HepG2 (cell line): ENCODE measurements at regions not wholly inside any gene's neighbourhood (a gene's known extent, or its start where the extent isn't known, plus 50 kb on each side); places are given as distances from the start of the nearest gene placed in this dataset.

Experiments used
- ATAC-seq: fragments of 200-7000 bp; cut with Tn5 transposase; 3 replicates; pipeline ENCODE4 v1.9.1; 2020; ENCODE audit warnings: mild to moderate bottlenecking, moderate library complexity
- BruUV-seq: library from RNA; stranded (reverse); fragments of 400-500 nt; replicated peaks from 2 replicates; lab custom pipeline; 2021; lab: Mats Ljungman, UMichigan
- CTCF ChIA-PET: fragments of 300-600 bp; formaldehyde crosslinking; extraction: SDS; loops from one replicate; lab custom pipeline; 2021; ENCODE audit warnings: low total read pairs, inconsistent platforms, low intra/inter-chr PET ratio; lab: Yijun Ruan, JAX
- POLR2A ChIA-PET: fragments of 350-600 bp; sonication (Branson Sonifier 250); formaldehyde crosslinking; loops from one replicate; lab custom pipeline; 2020; ENCODE audit warnings: antibody characterized with exemption, inconsistent platforms; lab: Yijun Ruan, JAX
- DNase-seq: peaks from one replicate; pipeline ENCODE4 v3.0.0-alpha.2; 2015; ENCODE audit warnings: low spot score
- FAIRE-seq: peaks from 3 replicates; lab custom pipeline; 2011; peaks lifted over from hg19 to GRCh38; lab: Jason Lieb, UNC
- H2AFZ ChIP-seq: one replicate; pipeline ENCODE4 v1.6.1; 2011; ENCODE audit warnings: low read length, inconsistent platforms
- H3K27ac ChIP-seq: fragments of 300-600 bp; 3 replicates; pipeline ENCODE4 v1.8.0; 2011; ENCODE audit warnings: mixed run types, mild to moderate bottlenecking, mixed read lengths, low read length, inconsistent platforms; ENCODE audit not compliant: insufficient read depth; ENCODE audit errors: extremely low read length
- H3K27me3 ChIP-seq, 2 experiments: fragments of 200-600 bp in 1 of 2; 2 replicates in 1 of 2; 3 replicates in 1 of 2; pipeline versions ENCODE4 v1.6.0 to v1.8.0; 2011; ENCODE audit warnings: low read length in 2 of 2, mild to moderate bottlenecking in 2 of 2, moderate library complexity in 2 of 2, inconsistent platforms in 1 of 2; ENCODE audit not compliant: insufficient read depth in 2 of 2, control insufficient read depth in 1 of 2
- H3K36me3 ChIP-seq, 2 experiments: fragments of 200-600 bp in 1 of 2; replicated peaks in 1 of 2; 2 replicates in 1 of 2; 3 replicates in 1 of 2; pipeline versions ENCODE4 v1.5.1 to v1.8.0; 2011; ENCODE audit warnings: low read length in 2 of 2, inconsistent platforms in 1 of 2; ENCODE audit not compliant: insufficient read depth in 2 of 2, control insufficient read depth in 1 of 2
- H3K4me1 ChIP-seq: 2 replicates; pipeline ENCODE4 v1.5.1; 2012; ENCODE audit warnings: low read length, inconsistent platforms; ENCODE audit not compliant: insufficient read depth
- H3K4me2 ChIP-seq: 2 replicates; pipeline ENCODE4 v1.6.0; 2011; ENCODE audit warnings: low read depth, low read length, inconsistent platforms
- H3K4me3 ChIP-seq, 3 experiments: fragments of 200-600 bp in 1 of 3; sonication (generic), shearing (Covaris generic) in 1 of 3; replicated peaks in 1 of 3; 2 replicates each; pipeline ENCODE4 v1.5.1; 2011 to 2016; ENCODE audit warnings: low read length in 3 of 3, inconsistent platforms in 2 of 3, low read depth in 2 of 3, mild to moderate bottlenecking in 2 of 3, control low read depth in 1 of 3, mixed read lengths in 1 of 3; ENCODE audit not compliant: insufficient read depth in 1 of 3
- H3K79me2 ChIP-seq: one replicate; pipeline ENCODE4 v1.6.1; 2011; ENCODE audit warnings: low read length, inconsistent platforms; ENCODE audit not compliant: insufficient read depth
- H3K9ac ChIP-seq: 2 replicates; pipeline ENCODE4 v1.6.0; 2011; ENCODE audit warnings: mild to moderate bottlenecking, low read depth, low read length, inconsistent platforms; ENCODE audit not compliant: insufficient read depth
- H3K9me3 ChIP-seq: 2 replicates; pipeline ENCODE4 v1.5.1; 2012; ENCODE audit warnings: mild to moderate bottlenecking, low read length
- H4K20me1 ChIP-seq: 2 replicates; pipeline ENCODE4 v1.6.0; 2011; ENCODE audit warnings: inconsistent platforms, mild to moderate bottlenecking, low read length, moderate library complexity; ENCODE audit not compliant: insufficient read depth
- CAMTA2 ChIP-seq: sonication (generic); formaldehyde crosslinking; IDR thresholded peaks from 2 replicates; pipeline ENCODE4 v1.4.0; 2020; ENCODE audit warnings: mild to moderate bottlenecking, missing genetic modification reagents, borderline replicate concordance
- GTF3A ChIP-seq: sonication (generic); formaldehyde crosslinking; conservative IDR thresholded peaks from 2 replicates; pipeline ENCODE4 v1.4.0; 2020; ENCODE audit warnings: mild to moderate bottlenecking, missing genetic modification reagents
- KDM5A ChIP-seq: fragments of 200-600 bp; sonication (generic); IDR thresholded peaks from 2 replicates; pipeline ENCODE4 v1.7.0; 2018; ENCODE audit warnings: antibody characterized with exemption, mild to moderate bottlenecking, low read length, borderline replicate concordance
- KLF11 ChIP-seq: IDR thresholded peaks from 2 replicates; pipeline ENCODE4 v1.6.1; 2016; ENCODE audit warnings: missing compliant biosample characterization
- PHF5A ChIP-seq: IDR thresholded peaks from one replicate; pipeline ENCODE4 v1.6.1; 2018; ENCODE audit warnings: low read depth, missing genetic modification reagents; ENCODE audit not compliant: unreplicated experiment
- SALL1 ChIP-seq: sonication (generic); formaldehyde crosslinking; IDR thresholded peaks from 2 replicates; pipeline ENCODE4 v1.8.0; 2022; ENCODE audit warnings: mild to moderate bottlenecking, missing genetic modification reagents
- ZNF329 ChIP-seq: sonication (generic); formaldehyde crosslinking; IDR thresholded peaks from 2 replicates; pipeline ENCODE4 v1.9.0; 2021; ENCODE audit warnings: low read depth, mild to moderate bottlenecking, missing genetic modification reagents
- ZNF335 ChIP-seq: sonication (generic); formaldehyde crosslinking; IDR thresholded peaks from 2 replicates; pipeline ENCODE4 v1.4.0; 2020; ENCODE audit warnings: missing genetic modification reagents
- ZNF737 ChIP-seq: sonication (generic); formaldehyde crosslinking; IDR thresholded peaks from 2 replicates; pipeline ENCODE4 v1.5.0; 2020; ENCODE audit warnings: missing genetic modification reagents, mild to moderate bottlenecking, borderline replicate concordance
- WGBS: methylation state at CpG from one replicate; pipeline ENCODE4 v1.1.6; 2017; ENCODE audit warnings: low lambda C conversion rate; 5-methylcytosine and 5-hydroxymethylcytosine counted together
- in situ Hi-C: cut with HindIII; loops from 2 replicates; pipeline ENCODE4 v1.10.0; 2017; ENCODE audit warnings: low pct_unique_long_range_greater_than_20kb; ENCODE audit not compliant: extremely low pct_ligation_motif_present
- intact Hi-C: fragments of 100-400 bp; cut with micrococcal nuclease; formaldehyde crosslinking; loops from one replicate; pipeline ENCODE4 v1.10.0; 2022; ENCODE audit not compliant: unreplicated experiment
- TF ChIP-seq, protein P1 (sequence below): sonication (generic); formaldehyde crosslinking; conservative IDR thresholded peaks from 2 replicates; pipeline ENCODE4 v1.8.1; 2023; ENCODE audit warnings: missing genetic modification reagents
- TF ChIP-seq, protein P2 (sequence below): IDR thresholded peaks from 2 replicates; pipeline ENCODE4 v1.6.1; 2016; ENCODE audit warnings: control low read depth
- TF ChIP-seq, protein P3 (sequence below): sonication (generic); formaldehyde crosslinking; IDR thresholded peaks from 2 replicates; pipeline ENCODE4 v1.5.1; 2020; ENCODE audit warnings: missing genetic modification reagents, mild to moderate bottlenecking, borderline replicate concordance
- TF ChIP-seq, protein P4 (sequence below): IDR thresholded peaks from 2 replicates; pipeline ENCODE4 v1.6.1; 2018; ENCODE audit warnings: missing genetic modification reagents
- TF ChIP-seq, protein P5 (sequence below), 2 experiments: sonication (generic) in 1 of 2; formaldehyde crosslinking in 1 of 2; IDR thresholded peaks; 2 replicates each; pipeline versions ENCODE4 v1.4.0 to v1.6.1; 2016 to 2020; ENCODE audit warnings: borderline replicate concordance in 1 of 2, low read depth in 1 of 2, mild to moderate bottlenecking in 1 of 2, missing genetic modification reagents in 1 of 2

DNA sequence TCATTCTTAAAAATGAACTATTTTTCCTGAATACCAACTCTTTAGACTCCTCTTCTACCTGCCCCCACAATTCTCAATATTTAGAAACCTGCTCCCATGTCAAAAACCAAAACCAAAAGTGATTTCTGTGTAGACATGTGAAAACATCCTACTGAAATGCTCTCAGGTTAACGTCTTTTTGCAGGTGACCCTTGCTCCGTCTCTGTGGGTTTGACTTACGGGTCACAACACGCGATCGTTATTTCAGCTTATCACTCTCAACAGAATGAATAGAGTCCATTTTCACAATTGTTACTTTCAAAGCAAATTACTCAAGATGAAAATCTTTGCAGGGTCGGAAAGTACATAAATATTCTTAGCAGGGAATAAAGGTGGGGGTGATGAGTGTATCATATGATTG lies 456.3 kb upstream of the SGCD start (continued):
- TF ChIP-seq KDM5A (no peak), ZNF329 (CRISPR knock-in tag) (no peak), CAMTA2 (CRISPR knock-in tag) (no peak), KLF11 (CRISPR knock-in tag) (no peak), ZNF737 (no peak)
- TF ChIP-seq, protein P1, sequence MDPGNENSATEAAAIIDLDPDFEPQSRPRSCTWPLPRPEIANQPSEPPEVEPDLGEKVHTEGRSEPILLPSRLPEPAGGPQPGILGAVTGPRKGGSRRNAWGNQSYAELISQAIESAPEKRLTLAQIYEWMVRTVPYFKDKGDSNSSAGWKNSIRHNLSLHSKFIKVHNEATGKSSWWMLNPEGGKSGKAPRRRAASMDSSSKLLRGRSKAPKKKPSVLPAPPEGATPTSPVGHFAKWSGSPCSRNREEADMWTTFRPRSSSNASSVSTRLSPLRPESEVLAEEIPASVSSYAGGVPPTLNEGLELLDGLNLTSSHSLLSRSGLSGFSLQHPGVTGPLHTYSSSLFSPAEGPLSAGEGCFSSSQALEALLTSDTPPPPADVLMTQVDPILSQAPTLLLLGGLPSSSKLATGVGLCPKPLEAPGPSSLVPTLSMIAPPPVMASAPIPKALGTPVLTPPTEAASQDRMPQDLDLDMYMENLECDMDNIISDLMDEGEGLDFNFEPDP (CRISPR knock-in tag), result no peak
- TF ChIP-seq, protein P2, sequence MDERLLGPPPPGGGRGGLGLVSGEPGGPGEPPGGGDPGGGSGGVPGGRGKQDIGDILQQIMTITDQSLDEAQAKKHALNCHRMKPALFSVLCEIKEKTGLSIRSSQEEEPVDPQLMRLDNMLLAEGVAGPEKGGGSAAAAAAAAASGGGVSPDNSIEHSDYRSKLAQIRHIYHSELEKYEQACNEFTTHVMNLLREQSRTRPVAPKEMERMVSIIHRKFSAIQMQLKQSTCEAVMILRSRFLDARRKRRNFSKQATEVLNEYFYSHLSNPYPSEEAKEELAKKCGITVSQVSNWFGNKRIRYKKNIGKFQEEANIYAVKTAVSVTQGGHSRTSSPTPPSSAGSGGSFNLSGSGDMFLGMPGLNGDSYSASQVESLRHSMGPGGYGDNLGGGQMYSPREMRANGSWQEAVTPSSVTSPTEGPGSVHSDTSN (CRISPR knock-in tag), result no peak

DNA sequence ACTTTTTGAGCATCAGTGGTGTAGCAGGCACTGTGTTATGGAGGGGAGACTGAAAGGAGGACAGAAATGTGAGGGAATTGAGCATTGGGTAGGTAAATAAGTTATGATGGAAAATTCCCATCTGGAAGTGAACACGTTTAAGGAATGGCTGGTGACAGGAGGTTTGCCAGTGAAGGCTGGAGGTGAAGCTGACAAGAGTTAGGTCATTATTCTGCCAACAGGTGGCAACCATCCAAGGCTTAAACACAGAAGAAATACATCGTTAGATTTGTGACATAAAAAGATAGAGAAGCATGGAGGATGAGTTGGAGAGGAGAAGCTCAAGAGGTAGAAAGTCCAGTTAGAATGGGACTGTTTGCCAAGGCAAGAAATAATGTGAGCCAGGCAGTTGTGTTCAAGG lies 455.3 kb upstream of the SGCD start:
- ATAC-seq (no peak), DNase-seq (no peak), FAIRE-seq (no peak)
- H3K4me3 ChIP-seq, result no peak overlapping the region
- no peaks in the 10 kb centered on the region for H3K9me3 ChIP-seq
- in situ Hi-C loops (no loop called here), intact Hi-C loops (no loop called here)
- no peaks in the 10 kb centered on the region; a peak in 1 of 5 replicates for H3K27me3 ChIP-seq
- H4K20me1 ChIP-seq, result no peaks in the 10 kb centered on the region
- H3K36me3 ChIP-seq, result no peaks in the 10 kb centered on the region
- no TSS peak for BruUV-seq
- WGBS, result 0% methylated on average over 2 of the region's 2 CpGs
- TF ChIP-seq, protein P3, sequence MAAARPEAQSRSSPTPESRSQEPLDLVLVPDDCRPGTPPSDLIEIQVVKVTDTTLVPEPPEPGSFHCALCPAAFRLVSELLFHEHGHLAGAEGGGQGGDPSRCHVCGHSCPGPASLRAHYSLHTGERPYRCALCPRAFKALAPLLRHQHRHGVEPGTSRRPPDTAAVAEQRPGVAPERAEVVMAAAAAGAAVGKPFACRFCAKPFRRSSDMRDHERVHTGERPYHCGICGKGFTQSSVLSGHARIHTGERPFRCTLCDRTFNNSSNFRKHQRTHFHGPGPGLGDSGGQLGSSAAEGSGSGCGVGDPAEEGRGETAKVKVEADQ (CRISPR knock-in tag), result no peak
- TF ChIP-seq PHF5A (CRISPR knock-in tag), result no peak
- TF ChIP-seq, protein P4, sequence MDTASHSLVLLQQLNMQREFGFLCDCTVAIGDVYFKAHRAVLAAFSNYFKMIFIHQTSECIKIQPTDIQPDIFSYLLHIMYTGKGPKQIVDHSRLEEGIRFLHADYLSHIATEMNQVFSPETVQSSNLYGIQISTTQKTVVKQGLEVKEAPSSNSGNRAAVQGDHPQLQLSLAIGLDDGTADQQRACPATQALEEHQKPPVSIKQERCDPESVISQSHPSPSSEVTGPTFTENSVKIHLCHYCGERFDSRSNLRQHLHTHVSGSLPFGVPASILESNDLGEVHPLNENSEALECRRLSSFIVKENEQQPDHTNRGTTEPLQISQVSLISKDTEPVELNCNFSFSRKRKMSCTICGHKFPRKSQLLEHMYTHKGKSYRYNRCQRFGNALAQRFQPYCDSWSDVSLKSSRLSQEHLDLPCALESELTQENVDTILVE, result no peak
- no peak for TF ChIP-seq ZNF335 (CRISPR knock-in tag)
- no peak for TF ChIP-seq SALL1
- TF ChIP-seq, protein P5, sequence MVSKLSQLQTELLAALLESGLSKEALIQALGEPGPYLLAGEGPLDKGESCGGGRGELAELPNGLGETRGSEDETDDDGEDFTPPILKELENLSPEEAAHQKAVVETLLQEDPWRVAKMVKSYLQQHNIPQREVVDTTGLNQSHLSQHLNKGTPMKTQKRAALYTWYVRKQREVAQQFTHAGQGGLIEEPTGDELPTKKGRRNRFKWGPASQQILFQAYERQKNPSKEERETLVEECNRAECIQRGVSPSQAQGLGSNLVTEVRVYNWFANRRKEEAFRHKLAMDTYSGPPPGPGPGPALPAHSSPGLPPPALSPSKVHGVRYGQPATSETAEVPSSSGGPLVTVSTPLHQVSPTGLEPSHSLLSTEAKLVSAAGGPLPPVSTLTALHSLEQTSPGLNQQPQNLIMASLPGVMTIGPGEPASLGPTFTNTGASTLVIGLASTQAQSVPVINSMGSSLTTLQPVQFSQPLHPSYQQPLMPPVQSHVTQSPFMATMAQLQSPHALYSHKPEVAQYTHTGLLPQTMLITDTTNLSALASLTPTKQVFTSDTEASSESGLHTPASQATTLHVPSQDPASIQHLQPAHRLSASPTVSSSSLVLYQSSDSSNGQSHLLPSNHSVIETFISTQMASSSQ (IDR thresholded peaks at IDR 0.05; ENCODE audit: low read depth), result no peak
- TF ChIP-seq, protein P5 (CRISPR knock-in tag; IDR thresholded peaks at IDR 0.05; ENCODE audit: borderline replicate concordance), result no peak
- TF ChIP-seq GTF3A (CRISPR knock-in tag), result no peak
- no peaks in the 10 kb centered on the region for H3K4me1 ChIP-seq
- no peak overlapping the region for H3K4me2 ChIP-seq
- POLR2A ChIA-PET, result no interaction called here
- no peak overlapping the region for H3K27ac ChIP-seq
- CTCF ChIA-PET, result no interaction called here
- no peaks in the 10 kb centered on the region for H3K79me2 ChIP-seq
- H3K9ac ChIP-seq, result no peak overlapping the region
- H2AFZ ChIP-seq, result no peak overlapping the region
